ENCODE measurements at regions not wholly inside any gene's neighbourhood (a gene's known extent, or its start where the extent isn't known, plus 50 kb on each side); places are given as distances from the start of the nearest gene placed in this dataset.

DNA sequence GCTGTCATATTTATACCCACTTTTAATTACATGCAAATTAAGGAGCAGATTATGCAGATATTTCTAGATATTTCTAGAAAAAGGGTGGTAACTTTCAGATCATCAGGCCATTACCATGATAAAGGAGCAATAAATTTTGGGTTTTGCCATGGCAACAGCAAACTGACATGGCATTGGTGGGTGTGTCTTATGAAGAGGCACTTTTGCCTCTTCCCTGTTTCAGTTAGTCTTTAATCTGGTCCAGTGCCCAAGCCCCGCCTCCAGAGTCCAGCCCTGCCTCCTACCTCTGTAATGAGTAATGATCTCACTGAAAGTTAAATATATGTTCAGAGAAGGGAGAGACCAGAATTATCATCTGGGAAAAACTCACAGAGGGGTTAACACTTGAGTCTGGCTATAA is 124.8 kb downstream of the SCG2 start:
- no peak overlapping the region for H3K27ac Mint-ChIP-seq
- H3K27me3 Mint-ChIP-seq, result no peaks in the 10 kb centered on the region

DNA sequence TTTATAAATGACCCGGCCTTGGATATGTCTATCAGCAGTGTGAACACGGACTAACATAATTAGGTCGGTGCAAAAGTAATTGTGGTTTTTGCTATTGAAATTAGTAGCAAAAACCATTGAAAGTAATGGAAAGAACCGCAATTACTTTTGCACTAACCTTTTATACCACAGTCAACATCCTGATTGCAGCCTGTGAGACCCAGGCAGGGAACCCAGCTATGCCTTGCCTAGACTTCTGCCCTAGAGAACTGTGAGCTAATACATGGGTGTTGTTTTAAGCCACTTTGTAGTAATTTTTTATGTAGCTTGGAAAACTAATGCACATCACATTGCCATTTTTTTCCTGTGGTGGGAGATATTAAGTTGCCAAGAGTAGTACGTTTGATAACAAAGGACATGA is 120.7 kb downstream of the SCG2 start:
- intact Hi-C loops (cut with DNase I, micrococcal nuclease), result no loop called here
- Histone ChIP-seq H3K9me3 (ENCODE audit: control insufficient read depth in 1 of 2, insufficient read depth in 1 of 2, low read length in 2 of 2) (peaks cover 0 to 5% of the 10 kb centered on the region in 2 experiments), H3K27me3 (ENCODE audit: control insufficient read depth in 1 of 2, insufficient read depth in 2 of 2, low read length in 2 of 2) (peaks cover 0 to 2% of the 10 kb centered on the region in 2 experiments), H3K27ac (ENCODE audit: low read depth in 1 of 2, low read length in 2 of 2) (no peak overlapping the region), H3K4me1 (ENCODE audit: insufficient read depth, low read length) (no peaks in the 10 kb centered on the region), H3K36me3 (ENCODE audit: insufficient read depth, low read length) (no peaks in the 10 kb centered on the region), H3K4me3 (ENCODE audit: low read length) (no peak overlapping the region)
- no peak for DNase-seq
- CTCF ChIA-PET, result no interaction called here
- TF ChIP-seq, protein P1, sequence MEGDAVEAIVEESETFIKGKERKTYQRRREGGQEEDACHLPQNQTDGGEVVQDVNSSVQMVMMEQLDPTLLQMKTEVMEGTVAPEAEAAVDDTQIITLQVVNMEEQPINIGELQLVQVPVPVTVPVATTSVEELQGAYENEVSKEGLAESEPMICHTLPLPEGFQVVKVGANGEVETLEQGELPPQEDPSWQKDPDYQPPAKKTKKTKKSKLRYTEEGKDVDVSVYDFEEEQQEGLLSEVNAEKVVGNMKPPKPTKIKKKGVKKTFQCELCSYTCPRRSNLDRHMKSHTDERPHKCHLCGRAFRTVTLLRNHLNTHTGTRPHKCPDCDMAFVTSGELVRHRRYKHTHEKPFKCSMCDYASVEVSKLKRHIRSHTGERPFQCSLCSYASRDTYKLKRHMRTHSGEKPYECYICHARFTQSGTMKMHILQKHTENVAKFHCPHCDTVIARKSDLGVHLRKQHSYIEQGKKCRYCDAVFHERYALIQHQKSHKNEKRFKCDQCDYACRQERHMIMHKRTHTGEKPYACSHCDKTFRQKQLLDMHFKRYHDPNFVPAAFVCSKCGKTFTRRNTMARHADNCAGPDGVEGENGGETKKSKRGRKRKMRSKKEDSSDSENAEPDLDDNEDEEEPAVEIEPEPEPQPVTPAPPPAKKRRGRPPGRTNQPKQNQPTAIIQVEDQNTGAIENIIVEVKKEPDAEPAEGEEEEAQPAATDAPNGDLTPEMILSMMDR (IDR thresholded peaks at IDR 0.05), result no peak
- Mint-ChIP-seq H3K36me3 (ENCODE audit: low read depth) (no peaks in the 10 kb centered on the region), H3K4me3 (no peak overlapping the region), H3K4me1 (ENCODE audit: low read depth) (no peaks in the 10 kb centered on the region), H3K27me3 (no peaks in the 10 kb centered on the region), H3K9me3 (peaks cover 8% of the 10 kb centered on the region), H3K27ac (no peak overlapping the region)
- POLR2A ChIA-PET, result no interaction called here
- ATAC-seq (ENCODE audit: poor library complexity), result no peak

More for the DNA sequence above, 124.8 kb downstream of the SCG2 start:
- Mint-ChIP-seq H3K4me1 (ENCODE audit: low read depth) (no peaks in the 10 kb centered on the region), H3K36me3 (ENCODE audit: low read depth) (no peaks in the 10 kb centered on the region), H3K4me3 (no peak overlapping the region), H3K9me3 (peaks cover 6% of the 10 kb centered on the region)
- CTCF ChIA-PET, result no interaction called here
- TF ChIP-seq, protein P1 (IDR thresholded peaks at IDR 0.05), result no peak
- H3K9me3 ChIP-seq (ENCODE audit: control insufficient read depth in 1 of 2, insufficient read depth in 1 of 2, low read length in 2 of 2), result peaks cover 0 to 7% of the 10 kb centered on the region in 2 experiments
- H3K27ac ChIP-seq (ENCODE audit: low read depth in 1 of 2, low read length in 2 of 2), result no peak overlapping the region
- H3K36me3 ChIP-seq (ENCODE audit: insufficient read depth, low read length), result no peaks in the 10 kb centered on the region
- H3K4me3 ChIP-seq (ENCODE audit: low read length), result no peak overlapping the region
- H3K4me1 ChIP-seq (ENCODE audit: insufficient read depth, low read length), result no peaks in the 10 kb centered on the region
- intact Hi-C loops (cut with DNase I, micrococcal nuclease), result no loop called here
- no peak for DNase-seq
- H3K27me3 ChIP-seq (ENCODE audit: control insufficient read depth in 1 of 2, insufficient read depth in 2 of 2, low read length in 2 of 2), result peaks cover 0 to 2% of the 10 kb centered on the region in 2 experiments
- no peak for ATAC-seq (ENCODE audit: poor library complexity)
- POLR2A ChIA-PET, result no interaction called here

DNA sequence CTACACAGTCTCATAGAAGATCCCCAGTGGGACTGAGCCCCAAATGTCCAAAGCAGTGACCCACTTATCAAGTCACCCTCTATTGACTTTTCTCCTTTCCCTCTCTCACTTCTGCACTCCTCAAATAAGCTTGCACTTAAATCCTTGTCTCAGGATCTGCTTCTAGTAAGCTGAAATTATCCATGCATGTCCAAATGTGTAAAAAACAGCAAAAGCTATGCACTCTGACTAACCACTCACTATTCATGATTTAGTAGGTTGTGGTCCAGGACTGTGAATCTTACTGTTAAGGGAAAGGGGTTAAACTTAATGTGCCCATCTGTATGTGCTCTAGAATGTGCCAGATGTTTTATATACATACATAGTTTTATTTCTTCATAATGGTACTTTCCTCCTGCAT is 115.4 kb downstream of the SCG2 start:
- intact Hi-C loops (cut with DNase I, micrococcal nuclease), result no loop called here
- CTCF ChIA-PET, result no interaction called here

More for the DNA sequence above, 115.4 kb downstream of the SCG2 start:
- H3K36me3 Mint-ChIP-seq (ENCODE audit: low read depth), result no peaks in the 10 kb centered on the region
- H3K27me3 ChIP-seq (ENCODE audit: control insufficient read depth in 1 of 2, insufficient read depth in 2 of 2, low read length in 2 of 2), result no peaks in the 10 kb centered on the region
- no peaks in the 10 kb centered on the region for H3K4me1 ChIP-seq (ENCODE audit: insufficient read depth, low read length)
- ATAC-seq (ENCODE audit: poor library complexity) (no peak), DNase-seq (no peak)
- H3K9me3 Mint-ChIP-seq, result peaks cover 6% of the 10 kb centered on the region
- no peak overlapping the region for H3K4me3 ChIP-seq (ENCODE audit: low read length)
- TF ChIP-seq, protein P1 (IDR thresholded peaks at IDR 0.05), result no peak
- no peaks in the 10 kb centered on the region for H3K27me3 Mint-ChIP-seq
- no peak overlapping the region for H3K4me3 Mint-ChIP-seq
- no peaks in the 10 kb centered on the region for H3K4me1 Mint-ChIP-seq (ENCODE audit: low read depth)
- no peak overlapping the region for H3K27ac Mint-ChIP-seq
- no peaks in the 10 kb centered on the region for H3K9me3 ChIP-seq (ENCODE audit: control insufficient read depth in 1 of 2, insufficient read depth in 1 of 2, low read length in 2 of 2)
- POLR2A ChIA-PET, result no interaction called here
- no peaks in the 10 kb centered on the region for H3K36me3 ChIP-seq (ENCODE audit: insufficient read depth, low read length)
- no peak overlapping the region for H3K27ac ChIP-seq (ENCODE audit: low read depth in 1 of 2, low read length in 2 of 2)

Data from CD4-positive, alpha-beta T cell (primary cell).